Peyer's patch (tissue), 4 donors: ENCODE measurements at regions not wholly inside any gene's neighbourhood (a gene's known extent, or its start where the extent isn't known, plus 50 kb on each side); places are given as distances from the start of the nearest gene placed in this dataset.

Experiments
- CTCF ChIP-seq, 6 experiments: fragments of 450-650 bp in 4 of 6; fragments of 200-600 bp in 2 of 6; sonication (generic) in 1 of 6; IDR thresholded peaks; one replicate each; pipeline ENCODE4 v1.5.1; 2017 to 2019; ENCODE audit warnings: antibody characterized with exemption in 6 of 6, mild to moderate bottlenecking in 3 of 6, moderate library complexity in 1 of 6
- POLR2A ChIP-seq, 2 donors: fragments of 450-650 bp; IDR thresholded peaks; one replicate each; pipeline ENCODE4 v1.5.1; 2017; ENCODE audit warnings: antibody characterized with exemption in 2 of 2, mild to moderate bottlenecking in 2 of 2, moderate library complexity in 2 of 2

- no peak for TF ChIP-seq CTCF (IDR thresholded peaks at IDR 0.05)
- no peak for TF ChIP-seq POLR2A (IDR thresholded peaks at IDR 0.05)
Observed at GRCh38 chr15:29632671-29633406, 189.4 kb downstream of the TJP1 start.
